Calu3 (cell line): ENCODE measurements at regions not wholly inside any gene's neighbourhood (a gene's known extent, or its start where the extent isn't known, plus 50 kb on each side); places are given as distances from the start of the nearest gene placed in this dataset.

Experiments
- BruUV-seq: library from RNA; stranded (reverse); fragments of 400-500 nt; replicated peaks from 2 replicates; lab custom pipeline; 2021; lab: Mats Ljungman, UMichigan
- CTCF ChIA-PET: fragments of 300-600 bp; sonication (Branson Sonifier 250); formaldehyde crosslinking; loops from one replicate; lab custom pipeline; 2022; ENCODE audit warnings: antibody characterized with exemption; lab: Charles Lee
- DNase-seq: peaks from one replicate; pipeline ENCODE4 v3.0.0; 2022
- H3K27ac Mint-ChIP-seq: one replicate; pipeline ENCODE4 v1.8.0; 2022; ENCODE audit warnings: mixed read lengths; ENCODE audit not compliant: unreplicated experiment
- H3K27me3 Mint-ChIP-seq: one replicate; pipeline ENCODE4 v1.8.0; 2022; ENCODE audit warnings: mixed read lengths; ENCODE audit not compliant: unreplicated experiment
- H3K36me3 Mint-ChIP-seq: one replicate; pipeline ENCODE4 v1.8.0; 2022; ENCODE audit warnings: mild to moderate bottlenecking, moderate library complexity, mixed read lengths; ENCODE audit not compliant: insufficient read depth, unreplicated experiment
- H3K4me1 Mint-ChIP-seq: one replicate; pipeline ENCODE4 v1.8.0; 2022; ENCODE audit warnings: mild to moderate bottlenecking, low read depth, mixed read lengths; ENCODE audit not compliant: unreplicated experiment
- H3K4me3 Mint-ChIP-seq: one replicate; pipeline ENCODE4 v1.8.0; 2022; ENCODE audit warnings: mild to moderate bottlenecking, low read depth, moderate library complexity, mixed read lengths; ENCODE audit not compliant: unreplicated experiment
- H3K9me3 Mint-ChIP-seq: one replicate; pipeline ENCODE4 v1.8.0; 2022; ENCODE audit warnings: low read depth, mixed read lengths; ENCODE audit not compliant: unreplicated experiment
- CTCF ChIP-seq: fragments of 200-600 bp; IDR thresholded peaks from one replicate; pipeline ENCODE4 v1.8.0; 2022; ENCODE audit warnings: antibody characterized with exemption; ENCODE audit not compliant: unreplicated experiment
- intact Hi-C: fragments of 100-400 bp; cut with micrococcal nuclease; formaldehyde crosslinking; loops from one replicate; pipeline ENCODE4 v1.10.0; 2022; ENCODE audit not compliant: unreplicated experiment

- CTCF ChIA-PET = interaction anchor here (0.6 kb wide), 1 partner anchor 1492 kb away, joined by 3 read pairs; no protein-coding TSS in a partner anchor
- DNase-seq = no peak
Observed at GRCh38 chr10:60718886-60719285, 59.4 kb upstream of the CDK1 start.

GRCh38 chr10:60717852-60718251, 60.4 kb upstream of the CDK1 start:
- DNase-seq = no peak
- BruUV-seq = no TSS peak
- Mint-ChIP-seq H3K27ac (no peak overlapping the region), H3K4me1 (peaks cover 9% of the 10 kb centered on the region), H3K36me3 (no peaks in the 10 kb centered on the region), H3K27me3 (no peaks in the 10 kb centered on the region), H3K4me3 (no peak overlapping the region), H3K9me3 (no peaks in the 10 kb centered on the region)
- CTCF ChIA-PET = no interaction called here
- intact Hi-C loops = no loop called here
- no peak for TF ChIP-seq CTCF

More at GRCh38 chr10:60718886-60719285, 59.4 kb upstream of the CDK1 start:
- peaks cover 9% of the 10 kb centered on the region for H3K4me1 Mint-ChIP-seq
- H3K27ac Mint-ChIP-seq = no peak overlapping the region
- TF ChIP-seq CTCF = no peak
- H3K27me3 Mint-ChIP-seq = no peaks in the 10 kb centered on the region
- BruUV-seq = no TSS peak
- intact Hi-C loops = no loop called here
- H3K4me3 Mint-ChIP-seq = no peak overlapping the region
- no peaks in the 10 kb centered on the region for H3K36me3 Mint-ChIP-seq
- H3K9me3 Mint-ChIP-seq = no peaks in the 10 kb centered on the region

- DNase-seq = no peak
- BruUV-seq = no TSS peak
- no peak for TF ChIP-seq CTCF
- H3K4me3 Mint-ChIP-seq = no peak overlapping the region
- intact Hi-C loops = no loop called here
- no peak overlapping the region for H3K27ac Mint-ChIP-seq
- CTCF ChIA-PET = no interaction called here
- no peaks in the 10 kb centered on the region for H3K36me3 Mint-ChIP-seq
- no peaks in the 10 kb centered on the region for H3K27me3 Mint-ChIP-seq
- H3K4me1 Mint-ChIP-seq = peaks cover 8% of the 10 kb centered on the region
- no peaks in the 10 kb centered on the region for H3K9me3 Mint-ChIP-seq
Observed at GRCh38 chr10:60714233-60714632, 64.0 kb upstream of the CDK1 start.

GRCh38 chr10:60711496-60711895, 66.8 kb upstream of the CDK1 start:
- intact Hi-C loops = no loop called here

More at GRCh38 chr10:60711496-60711895, 66.8 kb upstream of the CDK1 start:
- no TSS peak for BruUV-seq
- Mint-ChIP-seq H3K4me3 (no peak overlapping the region), H3K27ac (no peak overlapping the region), H3K36me3 (no peaks in the 10 kb centered on the region), H3K27me3 (no peaks in the 10 kb centered on the region), H3K9me3 (peaks cover 1% of the 10 kb centered on the region), H3K4me1 (peaks cover 10% of the 10 kb centered on the region)
- TF ChIP-seq CTCF = no peak
- DNase-seq = no peak
- CTCF ChIA-PET = no interaction called here
